GM12891 (cell line): ENCODE measurements at regions not wholly inside any gene's neighbourhood (a gene's known extent, or its start where the extent isn't known, plus 50 kb on each side); places are given as distances from the start of the nearest gene placed in this dataset.

Source experiments
- PAX5 ChIP-seq: IDR thresholded peaks from 2 replicates; pipeline ENCODE4 v1.6.1; 2011; ENCODE audit warnings: low read length, moderate library complexity, mild to moderate bottlenecking; ENCODE audit not compliant: insufficient read depth, severe bottlenecking
- POLR2A ChIP-seq: IDR thresholded peaks from 2 replicates; pipeline ENCODE4 v1.6.1; 2011; ENCODE audit warnings: low read depth, low read length, control low read depth
- POLR2AphosphoS5 ChIP-seq: IDR thresholded peaks from 2 replicates; pipeline ENCODE4 v1.6.1; 2011; ENCODE audit warnings: low read depth, low read length, control low read depth
- POU2F2 ChIP-seq: IDR thresholded peaks from 2 replicates; pipeline ENCODE4 v1.6.1; 2011; ENCODE audit warnings: low read depth, mild to moderate bottlenecking, control low read depth, low read length, moderate library complexity
- TAF1 ChIP-seq: IDR thresholded peaks from 2 replicates; pipeline ENCODE4 v1.6.1; 2011; ENCODE audit warnings: low read depth, low read length, control low read depth

DNA sequence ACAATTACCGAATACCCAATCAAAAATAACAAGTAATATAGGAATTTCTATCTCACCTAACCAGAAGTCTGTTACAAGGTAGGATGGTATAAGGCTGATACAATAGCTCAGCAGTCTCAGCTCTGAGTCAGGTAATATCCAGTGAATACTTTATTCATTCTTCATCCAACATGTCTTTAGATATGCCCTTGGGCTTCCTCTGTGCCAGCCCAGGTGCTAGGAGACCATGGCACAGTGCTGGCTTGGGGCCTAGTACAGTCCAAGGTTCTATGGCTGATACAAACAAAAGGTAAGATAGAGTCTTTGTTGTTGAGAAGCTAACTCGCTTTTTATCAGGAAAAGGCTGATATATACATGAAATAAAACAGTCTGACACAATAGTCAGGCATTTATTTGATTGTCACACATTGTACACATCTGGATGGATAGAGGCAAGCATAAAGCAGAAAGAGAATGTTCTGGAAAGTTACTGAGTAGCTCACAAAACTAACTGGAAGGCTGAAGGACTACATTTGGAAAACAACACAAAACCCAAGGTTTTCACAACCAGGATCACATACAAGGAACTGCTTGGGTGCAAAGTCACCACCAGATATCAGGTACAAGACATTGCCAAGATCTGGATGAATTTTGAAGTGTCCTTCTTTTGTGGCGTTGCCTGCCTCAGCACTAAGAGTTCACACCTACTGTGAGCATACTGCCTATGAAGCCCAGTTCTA, 110.4 kb upstream of the SCAF8 start:
- TF ChIP-seq POLR2A (no peak), POLR2AphosphoS5 (no peak), TAF1 (no peak), POU2F2 (no peak), PAX5 (no peak)
